HCT116 (cell line): ENCODE measurements at regions not wholly inside any gene's neighbourhood (a gene's known extent, or its start where the extent isn't known, plus 50 kb on each side); places are given as distances from the start of the nearest gene placed in this dataset.

Experiments used
- CEBPB ChIP-seq: IDR thresholded peaks from 2 replicates; pipeline ENCODE4 v1.6.1; 2012; ENCODE audit warnings: low read depth
- SP1 ChIP-seq: IDR thresholded peaks from 2 replicates; pipeline ENCODE4 v1.6.1; 2012; ENCODE audit warnings: low read depth
- TCF7L2 ChIP-seq: IDR thresholded peaks from 2 replicates; pipeline ENCODE4 v1.7.0; 2011; ENCODE audit warnings: borderline replicate concordance, inconsistent platforms; ENCODE audit not compliant: insufficient read depth, insufficient read length; ENCODE audit errors: extremely low read depth
- TF ChIP-seq, protein P1 (sequence below), 3 experiments: fragments of 200-600 bp in 1 of 3; sonication (generic) in 1 of 3; IDR thresholded peaks in 2 of 3; conservative IDR thresholded peaks in 1 of 3; 2 replicates each; pipeline ENCODE4 v1.5.1; 2012 to 2017; ENCODE audit warnings: low read depth in 2 of 3, low read length in 2 of 3, antibody characterized with exemption in 1 of 3, borderline replicate concordance in 1 of 3, control low read depth in 1 of 3, mild to moderate bottlenecking in 1 of 3, mixed read lengths in 1 of 3, mixed run types in 1 of 3, moderate library complexity in 1 of 3; ENCODE audit not compliant: insufficient read depth in 1 of 3

- TF ChIP-seq, protein P1, sequence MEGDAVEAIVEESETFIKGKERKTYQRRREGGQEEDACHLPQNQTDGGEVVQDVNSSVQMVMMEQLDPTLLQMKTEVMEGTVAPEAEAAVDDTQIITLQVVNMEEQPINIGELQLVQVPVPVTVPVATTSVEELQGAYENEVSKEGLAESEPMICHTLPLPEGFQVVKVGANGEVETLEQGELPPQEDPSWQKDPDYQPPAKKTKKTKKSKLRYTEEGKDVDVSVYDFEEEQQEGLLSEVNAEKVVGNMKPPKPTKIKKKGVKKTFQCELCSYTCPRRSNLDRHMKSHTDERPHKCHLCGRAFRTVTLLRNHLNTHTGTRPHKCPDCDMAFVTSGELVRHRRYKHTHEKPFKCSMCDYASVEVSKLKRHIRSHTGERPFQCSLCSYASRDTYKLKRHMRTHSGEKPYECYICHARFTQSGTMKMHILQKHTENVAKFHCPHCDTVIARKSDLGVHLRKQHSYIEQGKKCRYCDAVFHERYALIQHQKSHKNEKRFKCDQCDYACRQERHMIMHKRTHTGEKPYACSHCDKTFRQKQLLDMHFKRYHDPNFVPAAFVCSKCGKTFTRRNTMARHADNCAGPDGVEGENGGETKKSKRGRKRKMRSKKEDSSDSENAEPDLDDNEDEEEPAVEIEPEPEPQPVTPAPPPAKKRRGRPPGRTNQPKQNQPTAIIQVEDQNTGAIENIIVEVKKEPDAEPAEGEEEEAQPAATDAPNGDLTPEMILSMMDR (IDR thresholded peaks at IDR 0.05 in 2 of 3, conservative IDR thresholded peaks at IDR 0.05 in 1 of 3; ENCODE audit: borderline replicate concordance in 1 of 3, insufficient read depth in 1 of 3, low read depth in 2 of 3, low read length in 2 of 3) = no peak
- TF ChIP-seq SP1 (no peak), TCF7L2 (no peak), CEBPB (no peak)
Observed at GRCh38 chr3:116951610-116952009, 242.0 kb downstream of the TUSC7 start.
